ENCODE measurements at regions not wholly inside any gene's neighbourhood (a gene's known extent, or its start where the extent isn't known, plus 50 kb on each side); places are given as distances from the start of the nearest gene placed in this dataset.

- H3K4me1 ChIP-seq (ENCODE audit: insufficient read depth, low read length), result no peaks in the 10 kb centered on the region
- DNase-seq, result no peak
- H3K4me2 ChIP-seq (ENCODE audit: insufficient read depth, insufficient read length, low read length), result no peak overlapping the region
- no peak overlapping the region for H3K9ac ChIP-seq (ENCODE audit: extremely low read depth, insufficient read length, low read length)
- no peak overlapping the region for H2BK5ac ChIP-seq (ENCODE audit: insufficient read length, low read length)
- Mint-ChIP-seq H3K27ac (no peak overlapping the region; a peak in 1 of 7 replicates), H3K9me3 (no peaks in the 10 kb centered on the region; a peak in 1 of 5 replicates), H3K4me1 (peaks cover 14 to 24% of the 10 kb centered on the region in 2 experiments), H3K27me3 (ENCODE audit: low read depth) (peaks cover 3% of the 10 kb centered on the region; the same call in 1 of the 2 replicates), H3K4me3 (no peak overlapping the region), H3K36me3 (ENCODE audit: insufficient read depth in 1 of 3, low read depth in 3 of 3) (no peaks in the 10 kb centered on the region; a peak in 1 of 7 replicates)
- H3K23ac ChIP-seq (ENCODE audit: insufficient read length, low read depth, low read length), result no peak overlapping the region
- no peak for TF ChIP-seq CTCF (conservative IDR thresholded peaks at IDR 0.05)
- no peak overlapping the region for H3K14ac ChIP-seq (ENCODE audit: insufficient read depth, low read length)
- no peak overlapping the region for H4K5ac ChIP-seq (ENCODE audit: insufficient read length, low read depth, low read length)
- H3K79me2 ChIP-seq (ENCODE audit: insufficient read depth, low read length), result no peaks in the 10 kb centered on the region
- H4K8ac ChIP-seq (replicated peaks; ENCODE audit: insufficient read length, low read depth, low read length), result no peak overlapping the region
- no peak overlapping the region for H3K27ac ChIP-seq (ENCODE audit: insufficient read length, low read depth, low read length)
- H2AFZ ChIP-seq (ENCODE audit: low read length), result no peak overlapping the region
- no peaks in the 10 kb centered on the region for H3K23me2 ChIP-seq (ENCODE audit: insufficient read length, low read depth, low read length, poor library complexity, severe bottlenecking)
- no peaks in the 10 kb centered on the region for H3K27me3 ChIP-seq (ENCODE audit: insufficient read depth, low read length)
- H3T11ph ChIP-seq (ENCODE audit: low read length), result no peak overlapping the region
- WGBS (ENCODE audit: extremely low coverage, insufficient read length, low lambda C conversion rate), result no CpG with 5 or more reads among the region's 3 CpGs
- no peak overlapping the region for H2BK20ac ChIP-seq (ENCODE audit: low read depth, low read length, poor library complexity, severe bottlenecking)
- no peak overlapping the region for H3K4ac ChIP-seq (ENCODE audit: low read depth, low read length)
- no peak overlapping the region for H2BK12ac ChIP-seq (ENCODE audit: insufficient read length, low read depth, low read length)
- no peaks in the 10 kb centered on the region for H3K79me1 ChIP-seq (ENCODE audit: insufficient read depth, low read depth, low read length, poor library complexity, severe bottlenecking)
- no peak overlapping the region for H4K91ac ChIP-seq (ENCODE audit: insufficient read length, low read depth, low read length)
- H3K18ac ChIP-seq (ENCODE audit: insufficient read length, low read depth, low read length), result no peak overlapping the region
- no peaks in the 10 kb centered on the region for H3K9me3 ChIP-seq (ENCODE audit: control insufficient read depth, low read depth, low read length)
- peaks cover 3% of the 10 kb centered on the region for H4K20me1 ChIP-seq (ENCODE audit: control insufficient read depth, insufficient read depth, insufficient read length)
- H2BK15ac ChIP-seq (ENCODE audit: low read depth, low read length), result no peak overlapping the region
- no peak overlapping the region for H2AK5ac ChIP-seq (ENCODE audit: insufficient read length, low read length)
- H2BK120ac ChIP-seq (ENCODE audit: low read depth, low read length, poor library complexity, severe bottlenecking), result no peak overlapping the region
- H3K56ac ChIP-seq (ENCODE audit: insufficient read length, low read depth, low read length), result no peak overlapping the region
Observed at GRCh38 chr2:107698861-107699260, 127.8 kb upstream of the RGPD4 start.

All from H9 (cell line).